ENCODE measurements at regions not wholly inside any gene's neighbourhood (a gene's known extent, or its start where the extent isn't known, plus 50 kb on each side); places are given as distances from the start of the nearest gene placed in this dataset.

- TF ChIP-seq ZNF660 (tag by site-specific recombination; IDR thresholded peaks at IDR 0.05) (no peak), KLF10 (tag by site-specific recombination; IDR thresholded peaks at IDR 0.05) (no peak), ZNF133 (tag by site-specific recombination; IDR thresholded peaks at IDR 0.05) (no peak), ZNF37A (tag by site-specific recombination; IDR thresholded peaks at IDR 0.05) (no peak), ZNF510 (tag by site-specific recombination; IDR thresholded peaks at IDR 0.05; ENCODE audit: insufficient replicate concordance) (no peak), ZNF658 (tag by site-specific recombination; IDR thresholded peaks at IDR 0.05) (no peak), ZNF561 (tag by site-specific recombination; IDR thresholded peaks at IDR 0.05; ENCODE audit: borderline replicate concordance) (no peak), ZBTB1 (tag by site-specific recombination; IDR thresholded peaks at IDR 0.05) (no peak), GLIS2 (tag by site-specific recombination; IDR thresholded peaks at IDR 0.05) (no peak), ZNF184 (tag by site-specific recombination; IDR thresholded peaks at IDR 0.05) (no peak), ELK4 (IDR thresholded peaks at IDR 0.05; ENCODE audit: borderline replicate concordance, low read depth, low read length) (no peak), ZNF777 (tag by site-specific recombination; IDR thresholded peaks at IDR 0.05; ENCODE audit: borderline replicate concordance) (no peak), ZNF48 (tag by site-specific recombination; IDR thresholded peaks at IDR 0.05) (no peak), ZFP69B (tag by site-specific recombination; IDR thresholded peaks at IDR 0.05) (no peak), ZBTB10 (tag by site-specific recombination; IDR thresholded peaks at IDR 0.05) (no peak), ZNF274 (IDR thresholded peaks at IDR 0.05; ENCODE audit: low read length) (no peak), ZNF274 (tag by site-specific recombination; IDR thresholded peaks at IDR 0.05; ENCODE audit: borderline replicate concordance) (no peak), ZNF302 (tag by site-specific recombination; IDR thresholded peaks at IDR 0.05; ENCODE audit: low read depth) (no peak)
- TF ChIP-seq, protein P1, sequence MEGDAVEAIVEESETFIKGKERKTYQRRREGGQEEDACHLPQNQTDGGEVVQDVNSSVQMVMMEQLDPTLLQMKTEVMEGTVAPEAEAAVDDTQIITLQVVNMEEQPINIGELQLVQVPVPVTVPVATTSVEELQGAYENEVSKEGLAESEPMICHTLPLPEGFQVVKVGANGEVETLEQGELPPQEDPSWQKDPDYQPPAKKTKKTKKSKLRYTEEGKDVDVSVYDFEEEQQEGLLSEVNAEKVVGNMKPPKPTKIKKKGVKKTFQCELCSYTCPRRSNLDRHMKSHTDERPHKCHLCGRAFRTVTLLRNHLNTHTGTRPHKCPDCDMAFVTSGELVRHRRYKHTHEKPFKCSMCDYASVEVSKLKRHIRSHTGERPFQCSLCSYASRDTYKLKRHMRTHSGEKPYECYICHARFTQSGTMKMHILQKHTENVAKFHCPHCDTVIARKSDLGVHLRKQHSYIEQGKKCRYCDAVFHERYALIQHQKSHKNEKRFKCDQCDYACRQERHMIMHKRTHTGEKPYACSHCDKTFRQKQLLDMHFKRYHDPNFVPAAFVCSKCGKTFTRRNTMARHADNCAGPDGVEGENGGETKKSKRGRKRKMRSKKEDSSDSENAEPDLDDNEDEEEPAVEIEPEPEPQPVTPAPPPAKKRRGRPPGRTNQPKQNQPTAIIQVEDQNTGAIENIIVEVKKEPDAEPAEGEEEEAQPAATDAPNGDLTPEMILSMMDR (tag by site-specific recombination; IDR thresholded peaks at IDR 0.05), result no peak
- TF ChIP-seq, protein P2, sequence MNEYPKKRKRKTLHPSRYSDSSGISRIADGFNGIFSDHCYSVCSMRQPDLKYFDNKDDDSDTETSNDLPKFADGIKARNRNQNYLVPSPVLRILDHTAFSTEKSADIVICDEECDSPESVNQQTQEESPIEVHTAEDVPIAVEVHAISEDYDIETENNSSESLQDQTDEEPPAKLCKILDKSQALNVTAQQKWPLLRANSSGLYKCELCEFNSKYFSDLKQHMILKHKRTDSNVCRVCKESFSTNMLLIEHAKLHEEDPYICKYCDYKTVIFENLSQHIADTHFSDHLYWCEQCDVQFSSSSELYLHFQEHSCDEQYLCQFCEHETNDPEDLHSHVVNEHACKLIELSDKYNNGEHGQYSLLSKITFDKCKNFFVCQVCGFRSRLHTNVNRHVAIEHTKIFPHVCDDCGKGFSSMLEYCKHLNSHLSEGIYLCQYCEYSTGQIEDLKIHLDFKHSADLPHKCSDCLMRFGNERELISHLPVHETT (tag by site-specific recombination; IDR thresholded peaks at IDR 0.05), result no peak
- ChIA-PET CTCF (interaction anchor here (0.6 kb wide), 1 partner anchor 402 kb away, joined by 3 read pairs; no protein-coding TSS in a partner anchor), POLR2A (no interaction called here)
- Histone ChIP-seq H3K4me3 (ENCODE audit: low read depth, low read length) (no peak overlapping the region), H3K36me3 (ENCODE audit: control insufficient read depth in 2 of 2, insufficient read depth in 1 of 2, low read length in 2 of 2) (no peaks in the 10 kb centered on the region), H3K4me1 (ENCODE audit: control insufficient read depth, insufficient read depth, low read length) (no peaks in the 10 kb centered on the region), H3K9me3 (ENCODE audit: control insufficient read depth, insufficient read depth, low read depth, low read length) (no peaks in the 10 kb centered on the region), H3K27ac (ENCODE audit: extremely low read depth, low read depth, low read length) (no peak overlapping the region)
These were observed 531.5 kb downstream of the RNF144A start for GRCh38 chr2:7448578-7449264.
